ENCODE measurements at regions not wholly inside any gene's neighbourhood (a gene's known extent, or its start where the extent isn't known, plus 50 kb on each side); places are given as distances from the start of the nearest gene placed in this dataset.

DNA sequence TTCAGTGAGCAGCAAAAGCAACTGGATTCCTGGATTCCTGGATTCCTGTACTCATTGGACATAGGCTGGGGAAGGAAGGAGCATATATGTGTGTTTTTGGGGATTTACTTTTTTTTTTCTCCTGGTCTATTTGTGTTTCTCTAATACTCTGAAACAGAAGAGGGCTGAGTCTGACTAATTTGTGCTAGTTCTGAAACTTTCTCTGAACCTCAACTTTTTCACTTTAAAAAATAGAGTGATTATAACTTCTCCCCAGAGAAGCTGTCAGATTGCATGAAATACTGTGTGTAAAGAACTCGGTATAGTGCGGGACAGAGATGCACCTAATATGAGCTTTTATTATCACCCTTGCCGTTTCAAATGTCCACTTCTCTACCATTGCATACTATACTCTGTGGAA lies 529.5 kb downstream of the TMTC2 start:
- TF ChIP-seq CTCF (optimal IDR thresholded peaks at IDR 0.05 in 1 of 3, IDR thresholded peaks at IDR 0.05 in 1 of 3, conservative IDR thresholded peaks at IDR 0.05 in 1 of 3; ENCODE audit: extremely low read depth in 1 of 3, insufficient read depth in 2 of 3, low read length in 3 of 3) = no peak
- no peak for TF ChIP-seq EZH2 (IDR thresholded peaks at IDR 0.05; ENCODE audit: low read length)

All from keratinocyte (primary cell).